ENCODE measurements at regions not wholly inside any gene's neighbourhood (a gene's known extent, or its start where the extent isn't known, plus 50 kb on each side); places are given as distances from the start of the nearest gene placed in this dataset.

GRCh38 chr11:37134637-37135036, 536.6 kb upstream of the RAG2 start:
- no peak for DNase-seq (ENCODE audit: low read depth)
- H3K4me3 ChIP-seq (ENCODE audit: low read depth, low read length) = no peak overlapping the region
- TF ChIP-seq CTCF (conservative IDR thresholded peaks at IDR 0.05; ENCODE audit: low read depth, low read length) = no peak

GRCh38 chr11:37124384-37124783, 526.3 kb upstream of the RAG2 start:
- no peak for DNase-seq (ENCODE audit: low read depth)
- TF ChIP-seq CTCF (conservative IDR thresholded peaks at IDR 0.05; ENCODE audit: low read depth, low read length) = no peak
- H3K4me3 ChIP-seq (ENCODE audit: low read depth, low read length) = no peak overlapping the region

DNA sequence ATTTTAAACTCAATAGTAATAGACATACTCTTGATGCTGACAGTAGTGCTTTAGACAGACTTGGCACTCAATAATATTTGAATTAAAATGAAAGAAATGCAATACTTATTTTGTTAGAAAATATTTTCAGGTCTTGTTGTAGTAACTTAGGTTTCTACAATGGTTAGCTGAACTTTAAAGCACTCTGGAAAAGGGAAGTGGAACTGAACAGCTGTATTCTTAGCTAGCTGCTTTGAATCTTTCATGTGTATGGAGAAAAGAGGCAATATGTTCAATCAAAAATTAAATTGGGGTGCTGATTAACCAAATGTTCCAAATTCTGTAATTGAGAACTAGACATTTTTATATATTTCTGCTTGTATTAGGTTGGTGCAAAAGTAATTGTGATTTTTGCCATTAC, 517.9 kb upstream of the RAG2 start:
- DNase-seq (ENCODE audit: low read depth) = no peak
- H3K4me3 ChIP-seq (ENCODE audit: low read depth, low read length) = no peak overlapping the region
- no peak for TF ChIP-seq CTCF (conservative IDR thresholded peaks at IDR 0.05; ENCODE audit: low read depth, low read length)

DNA sequence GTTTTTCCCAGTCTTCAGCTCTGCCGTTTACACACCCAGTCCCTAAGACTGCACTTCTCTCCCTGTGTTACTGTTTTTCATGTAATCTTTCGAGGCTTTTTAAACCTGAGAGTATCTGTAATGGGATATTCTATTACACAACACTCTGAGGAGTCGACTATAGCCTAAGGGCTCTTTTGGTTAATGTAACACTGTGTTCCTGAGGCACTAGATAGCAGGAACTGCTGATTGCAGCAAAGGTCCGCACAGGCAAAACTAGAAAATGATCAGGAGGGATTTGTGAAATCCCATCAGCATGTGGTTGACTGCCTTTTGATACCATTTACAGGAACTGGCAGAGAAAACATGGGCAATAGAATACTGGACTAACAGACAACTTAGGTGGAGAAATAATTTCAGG, 512.3 kb upstream of the RAG2 start:
- TF ChIP-seq CTCF (conservative IDR thresholded peaks at IDR 0.05; ENCODE audit: low read depth, low read length) = no peak
- no peak overlapping the region for H3K4me3 ChIP-seq (ENCODE audit: low read depth, low read length)
- peak; percentile 18 for DNase-seq (ENCODE audit: low read depth)

GRCh38 chr11:37109286-37109585, 511.2 kb upstream of the RAG2 start:
- no peak overlapping the region for H3K4me3 ChIP-seq (ENCODE audit: low read depth, low read length)
- no peak for DNase-seq (ENCODE audit: low read depth)
- TF ChIP-seq CTCF (conservative IDR thresholded peaks at IDR 0.05; ENCODE audit: low read depth, low read length) = no peak

DNA sequence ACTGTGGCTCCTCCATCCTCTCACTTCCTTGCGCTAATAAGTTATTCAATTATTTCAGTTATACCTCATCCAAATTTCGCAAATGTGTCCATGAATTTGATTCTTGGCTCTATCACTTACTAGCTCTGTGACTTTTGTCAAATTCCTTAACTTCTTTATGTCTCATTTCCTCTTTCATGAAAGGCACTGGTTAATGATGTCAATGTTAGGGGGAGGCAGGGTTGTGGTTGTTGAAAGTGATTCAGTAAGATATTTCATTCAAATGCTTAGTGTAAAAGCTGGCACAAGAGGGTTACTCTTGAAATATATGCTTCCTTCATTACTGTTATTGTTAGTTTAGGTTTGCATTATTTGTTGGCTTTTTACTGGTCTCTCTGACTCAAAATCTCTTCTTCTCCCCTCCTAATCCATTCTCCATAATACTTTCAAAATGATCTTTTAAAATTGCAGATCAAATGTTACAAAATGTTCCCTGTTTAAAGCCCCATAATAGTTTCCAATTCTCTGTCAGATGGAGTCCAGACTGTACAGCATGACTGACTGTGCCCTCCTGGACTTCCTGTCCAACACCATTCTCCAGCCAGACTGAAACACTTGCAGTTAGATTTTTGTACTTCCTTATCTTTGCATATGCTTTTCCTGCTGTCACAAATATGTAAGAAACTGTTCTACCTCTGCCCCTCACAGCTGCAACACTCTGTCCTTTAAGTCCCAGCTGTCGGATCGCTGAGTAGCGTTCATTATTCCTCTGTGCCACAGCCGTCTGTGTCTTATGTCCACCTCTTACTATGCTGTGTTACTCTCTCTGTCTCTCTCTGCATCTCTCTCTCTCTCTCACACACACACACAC, 510.6 kb upstream of the RAG2 start:
- no peak for TF ChIP-seq CTCF (conservative IDR thresholded peaks at IDR 0.05; ENCODE audit: low read depth, low read length)
- H3K4me3 ChIP-seq (ENCODE audit: low read depth, low read length) = no peak overlapping the region
- no peak for DNase-seq (ENCODE audit: low read depth)

- H3K4me3 ChIP-seq (ENCODE audit: low read depth, low read length) = no peak overlapping the region
- no peak for TF ChIP-seq CTCF (conservative IDR thresholded peaks at IDR 0.05; ENCODE audit: low read depth, low read length)
- DNase-seq (ENCODE audit: low read depth) = no peak
Measured at GRCh38 chr11:37107831-37108230, 509.8 kb upstream of the RAG2 start.
